ENCODE measurements at regions not wholly inside any gene's neighbourhood (a gene's known extent, or its start where the extent isn't known, plus 50 kb on each side); places are given as distances from the start of the nearest gene placed in this dataset.

GRCh38 chr11:69869311-69869939 is 50.2 kb upstream of the FGF3 start (continued):
- TF ChIP-seq, protein P1, sequence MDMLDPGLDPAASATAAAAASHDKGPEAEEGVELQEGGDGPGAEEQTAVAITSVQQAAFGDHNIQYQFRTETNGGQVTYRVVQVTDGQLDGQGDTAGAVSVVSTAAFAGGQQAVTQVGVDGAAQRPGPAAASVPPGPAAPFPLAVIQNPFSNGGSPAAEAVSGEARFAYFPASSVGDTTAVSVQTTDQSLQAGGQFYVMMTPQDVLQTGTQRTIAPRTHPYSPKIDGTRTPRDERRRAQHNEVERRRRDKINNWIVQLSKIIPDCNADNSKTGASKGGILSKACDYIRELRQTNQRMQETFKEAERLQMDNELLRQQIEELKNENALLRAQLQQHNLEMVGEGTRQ (IDR thresholded peaks at IDR 0.05; ENCODE audit: low read length): no peak
- TF ChIP-seq ASH2L (IDR thresholded peaks at IDR 0.05; ENCODE audit: low read length) (no peak), HDAC2 (IDR thresholded peaks at IDR 0.05; ENCODE audit: borderline replicate concordance in 1 of 2, low read depth in 2 of 2, low read length in 2 of 2) (no peak), PHF8 (conservative IDR thresholded peaks at IDR 0.05; ENCODE audit: low read depth, low read length) (no peak), TAF1 (IDR thresholded peaks at IDR 0.05; ENCODE audit: low read depth, low read length) (no peak), TAF7 (optimal IDR thresholded peaks at IDR 0.05; ENCODE audit: borderline replicate concordance, low read depth, low read length) (no peak), SAP30 (IDR thresholded peaks at IDR 0.05; ENCODE audit: insufficient read depth, insufficient replicate concordance, low read length) (no peak), JUND (IDR thresholded peaks at IDR 0.05; ENCODE audit: low read length) (no peak), CREB1 (IDR thresholded peaks at IDR 0.05) (no peak), NRF1 (IDR thresholded peaks at IDR 0.05; ENCODE audit: low read depth, low read length) (no peak), TEAD4 (IDR thresholded peaks at IDR 0.05; ENCODE audit: low read depth, low read length) (no peak), CHD1 (IDR thresholded peaks at IDR 0.05; ENCODE audit: low read depth, low read length) (no peak), POLR2A (IDR thresholded peaks at IDR 0.05; ENCODE audit: control extremely low read depth in 1 of 2, low read depth in 2 of 2, low read length in 2 of 2) (no peak)
